MCF 10A (cell line): ENCODE measurements at regions not wholly inside any gene's neighbourhood (a gene's known extent, or its start where the extent isn't known, plus 50 kb on each side); places are given as distances from the start of the nearest gene placed in this dataset.

Source experiments
- BruUV-seq: library from RNA; stranded (reverse); fragments of 400-500 nt; replicated peaks from 2 replicates; lab custom pipeline; 2021; lab: Mats Ljungman, UMichigan
- CTCF ChIA-PET: fragments of 300-600 bp; sonication (Branson Sonifier 250); formaldehyde crosslinking; extraction: SDS; loops from one replicate; lab custom pipeline; 2021; ENCODE audit warnings: antibody characterized with exemption, inconsistent platforms; lab: Yijun Ruan, JAX
- POLR2A ChIA-PET: fragments of 300-600, 350-650 bp; sonication (Branson Sonifier 250); formaldehyde crosslinking; extraction: SDS; loops from one replicate; lab custom pipeline; 2020; ENCODE audit warnings: antibody characterized with exemption, inconsistent platforms; lab: Yijun Ruan, JAX
- DNase-seq: peaks from one replicate; pipeline ENCODE4 v3.0.0-alpha.2; 2018; ENCODE audit not compliant: unreplicated experiment
- H3K27ac Mint-ChIP-seq: one replicate; pipeline ENCODE4 v1.8.0; 2022; ENCODE audit warnings: mild to moderate bottlenecking, low read depth, mixed read lengths; ENCODE audit not compliant: unreplicated experiment
- H3K27me3 Mint-ChIP-seq: one replicate; pipeline ENCODE4 v1.8.0; 2022; ENCODE audit warnings: mixed read lengths; ENCODE audit not compliant: insufficient read depth, unreplicated experiment
- H3K36me3 Mint-ChIP-seq: one replicate; pipeline ENCODE4 v1.8.0; 2022; ENCODE audit warnings: mild to moderate bottlenecking, moderate library complexity, mixed read lengths; ENCODE audit not compliant: insufficient read depth, unreplicated experiment
- H3K4me1 Mint-ChIP-seq: one replicate; pipeline ENCODE4 v1.8.0; 2022; ENCODE audit warnings: mixed read lengths; ENCODE audit not compliant: insufficient read depth, unreplicated experiment
- H3K4me3 Mint-ChIP-seq: one replicate; pipeline ENCODE4 v1.8.0; 2022; ENCODE audit warnings: mild to moderate bottlenecking, moderate library complexity, mixed read lengths; ENCODE audit not compliant: unreplicated experiment
- H3K9me3 Mint-ChIP-seq: one replicate; pipeline ENCODE4 v1.8.0; 2022; ENCODE audit warnings: mixed read lengths; ENCODE audit not compliant: unreplicated experiment
- intact Hi-C: fragments of 100-400 bp; cut with micrococcal nuclease; formaldehyde crosslinking; loops from 2 replicates; pipeline ENCODE4 v1.14.1; 2022
- TF ChIP-seq, protein P1 (sequence below): fragments of 200-600 bp; IDR thresholded peaks from one replicate; pipeline ENCODE4 v1.8.0; 2022; ENCODE audit warnings: antibody characterized with exemption, mild to moderate bottlenecking; ENCODE audit not compliant: unreplicated experiment

DNA sequence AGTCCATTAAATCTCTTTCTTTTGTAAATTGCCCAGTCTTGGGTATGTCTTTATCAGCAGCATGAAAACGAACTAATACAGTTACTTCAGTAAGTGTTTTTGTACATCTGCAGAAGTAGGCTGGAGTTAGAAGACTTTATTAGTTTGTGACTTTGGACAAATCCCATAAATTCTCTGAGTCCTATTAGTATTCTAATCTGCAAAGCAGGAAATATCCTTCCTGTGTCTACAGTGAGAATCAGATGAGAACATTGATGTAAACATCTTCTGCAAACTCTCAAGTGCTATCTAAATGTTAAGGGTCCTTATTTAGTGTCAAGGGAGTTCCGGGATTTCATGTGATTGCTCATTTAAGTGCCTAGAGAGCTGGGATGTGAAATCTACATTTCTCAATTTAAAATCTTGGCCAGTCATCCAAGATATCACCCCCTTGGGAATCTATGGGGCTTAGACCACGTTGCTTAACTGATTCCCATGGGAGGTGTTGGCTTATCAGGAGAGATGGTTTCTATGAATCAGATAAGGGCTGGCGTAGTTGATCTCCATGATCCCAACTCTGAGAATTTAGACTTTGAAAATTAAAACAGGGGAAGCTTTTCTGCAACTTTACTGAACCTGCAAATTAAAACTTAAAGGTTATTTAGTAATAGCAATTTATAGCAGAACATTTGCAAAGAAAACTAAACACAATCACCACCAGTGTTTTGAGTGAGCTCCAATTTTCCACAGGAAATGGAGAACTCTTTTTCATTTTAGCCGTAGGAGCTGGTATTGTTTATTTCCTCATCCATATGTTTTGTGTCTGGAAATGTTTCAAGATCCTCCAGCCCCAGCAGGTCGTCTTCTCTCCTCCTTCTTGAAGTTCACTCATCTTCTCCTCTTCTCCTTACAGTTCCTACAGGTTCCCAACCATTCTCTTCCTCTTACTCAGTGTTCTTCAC, 241.6 kb upstream of the CD180 start:
- intact Hi-C loops = no loop called here
- Mint-ChIP-seq H3K27me3 (no peaks in the 10 kb centered on the region), H3K4me3 (no peak overlapping the region), H3K27ac (no peak overlapping the region), H3K4me1 (no peaks in the 10 kb centered on the region), H3K9me3 (peaks cover 16% of the 10 kb centered on the region), H3K36me3 (no peaks in the 10 kb centered on the region)
- CTCF ChIA-PET = interaction anchor here (0.6 to 0.7 kb wide), 2 partner anchors 26 to 555 kb away, joined by 3 to 5 read pairs; no protein-coding TSS in a partner anchor
- POLR2A ChIA-PET = interaction anchor here (1.4 kb wide), 1 partner anchor 11 kb away, joined by 4 read pairs; no protein-coding TSS in a partner anchor
- TF ChIP-seq, protein P1, sequence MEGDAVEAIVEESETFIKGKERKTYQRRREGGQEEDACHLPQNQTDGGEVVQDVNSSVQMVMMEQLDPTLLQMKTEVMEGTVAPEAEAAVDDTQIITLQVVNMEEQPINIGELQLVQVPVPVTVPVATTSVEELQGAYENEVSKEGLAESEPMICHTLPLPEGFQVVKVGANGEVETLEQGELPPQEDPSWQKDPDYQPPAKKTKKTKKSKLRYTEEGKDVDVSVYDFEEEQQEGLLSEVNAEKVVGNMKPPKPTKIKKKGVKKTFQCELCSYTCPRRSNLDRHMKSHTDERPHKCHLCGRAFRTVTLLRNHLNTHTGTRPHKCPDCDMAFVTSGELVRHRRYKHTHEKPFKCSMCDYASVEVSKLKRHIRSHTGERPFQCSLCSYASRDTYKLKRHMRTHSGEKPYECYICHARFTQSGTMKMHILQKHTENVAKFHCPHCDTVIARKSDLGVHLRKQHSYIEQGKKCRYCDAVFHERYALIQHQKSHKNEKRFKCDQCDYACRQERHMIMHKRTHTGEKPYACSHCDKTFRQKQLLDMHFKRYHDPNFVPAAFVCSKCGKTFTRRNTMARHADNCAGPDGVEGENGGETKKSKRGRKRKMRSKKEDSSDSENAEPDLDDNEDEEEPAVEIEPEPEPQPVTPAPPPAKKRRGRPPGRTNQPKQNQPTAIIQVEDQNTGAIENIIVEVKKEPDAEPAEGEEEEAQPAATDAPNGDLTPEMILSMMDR = no peak
- DNase-seq = no peak
- no TSS peak for BruUV-seq

DNA sequence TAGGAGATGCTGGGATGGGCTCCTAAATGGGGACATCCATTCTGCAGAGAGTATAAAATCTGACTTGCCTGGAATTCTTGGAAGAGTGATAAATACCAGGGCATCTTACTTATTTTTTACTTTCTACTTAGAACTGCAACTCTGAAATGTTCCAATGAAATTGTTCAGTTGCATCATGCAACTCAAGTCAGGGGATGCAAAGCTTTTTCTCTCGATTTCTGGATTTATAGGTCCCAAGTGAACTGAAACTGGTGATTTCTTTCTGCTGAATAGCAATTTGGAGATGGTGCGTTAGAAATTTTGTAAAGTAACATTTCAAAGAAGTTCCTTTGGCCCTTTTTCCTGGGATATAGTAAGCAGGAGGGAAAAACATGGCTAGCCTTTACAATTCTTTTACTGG, 238.4 kb upstream of the CD180 start:
- H3K36me3 Mint-ChIP-seq = no peaks in the 10 kb centered on the region
- no peak for DNase-seq
- H3K9me3 Mint-ChIP-seq = peaks cover 16% of the 10 kb centered on the region
- no peaks in the 10 kb centered on the region for H3K27me3 Mint-ChIP-seq
- no peak overlapping the region for H3K27ac Mint-ChIP-seq
- ChIA-PET CTCF (no interaction called here), POLR2A (no interaction called here)
- intact Hi-C loops = no loop called here
- no peak overlapping the region for H3K4me3 Mint-ChIP-seq
- TF ChIP-seq, protein P1 = no peak
- no TSS peak for BruUV-seq
- H3K4me1 Mint-ChIP-seq = no peaks in the 10 kb centered on the region

DNA sequence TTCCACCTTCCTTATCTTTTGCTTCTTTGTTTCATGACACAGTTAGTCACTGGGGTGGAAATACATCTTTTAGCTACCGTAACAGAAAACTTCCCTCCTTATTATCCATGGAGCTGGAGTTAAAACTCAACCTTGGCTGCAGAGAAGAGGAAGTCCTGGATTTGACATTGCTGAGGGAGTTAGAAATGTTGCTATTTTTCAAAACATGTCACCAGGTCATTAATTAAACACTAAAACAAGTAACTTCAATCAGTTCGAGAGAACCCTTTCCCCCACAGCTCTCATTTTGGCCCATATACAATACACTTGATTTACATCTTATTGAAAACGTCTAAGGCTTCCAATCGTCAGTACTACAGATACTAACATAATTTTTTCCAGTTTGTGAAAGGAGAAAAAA, 237.9 kb upstream of the CD180 start:
- CTCF ChIA-PET = no interaction called here
- POLR2A ChIA-PET = no interaction called here
- Mint-ChIP-seq H3K9me3 (peaks cover 16% of the 10 kb centered on the region), H3K4me1 (no peaks in the 10 kb centered on the region), H3K36me3 (no peaks in the 10 kb centered on the region), H3K27me3 (no peaks in the 10 kb centered on the region), H3K27ac (no peak overlapping the region), H3K4me3 (no peak overlapping the region)
- intact Hi-C loops = no loop called here
- BruUV-seq = no TSS peak
- TF ChIP-seq, protein P1 = no peak
- no peak for DNase-seq

DNA sequence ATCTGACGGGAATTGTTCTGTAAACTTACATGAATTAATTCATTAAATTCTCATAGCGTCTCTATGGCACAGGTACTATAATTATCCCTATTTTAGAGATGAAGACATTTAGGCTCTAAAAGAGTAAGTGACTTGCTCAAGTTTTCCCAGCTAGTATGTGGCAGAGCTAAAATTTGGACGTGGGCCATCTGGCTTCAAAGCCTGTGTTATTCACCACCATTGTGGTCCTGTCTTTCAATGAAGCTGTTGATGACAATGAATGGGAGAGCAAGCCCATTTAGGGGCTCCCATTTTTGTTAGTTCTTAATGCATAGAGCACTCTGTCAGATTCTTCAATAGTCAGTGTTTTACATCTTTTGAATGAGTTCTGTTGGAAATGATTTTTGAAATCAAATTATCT, 236.0 kb upstream of the CD180 start:
- intact Hi-C loops = no loop called here
- Mint-ChIP-seq H3K4me1 (peaks cover 6% of the 10 kb centered on the region), H3K4me3 (no peak overlapping the region), H3K9me3 (peaks cover 16% of the 10 kb centered on the region), H3K27ac (no peak overlapping the region), H3K36me3 (no peaks in the 10 kb centered on the region), H3K27me3 (no peaks in the 10 kb centered on the region)
- TF ChIP-seq, protein P1 = no peak
- POLR2A ChIA-PET = interaction anchor here (0.9 kb wide), 2 partner anchors 12 to 186 kb away, joined by 3 to 4 read pairs; no protein-coding TSS in a partner anchor
- no peak for DNase-seq
- BruUV-seq = no TSS peak
- CTCF ChIA-PET = no interaction called here
